ENCODE measurements at regions not wholly inside any gene's neighbourhood (a gene's known extent, or its start where the extent isn't known, plus 50 kb on each side); places are given as distances from the start of the nearest gene placed in this dataset.

- no peaks in the 10 kb centered on the region for H3K36me3 ChIP-seq (ENCODE audit: low read depth, missing control alignments)
- intact Hi-C loops (cut with DNase I; ENCODE audit: low total_unique reads) = no loop called here
- no peaks in the 10 kb centered on the region for H3K27me3 ChIP-seq
- H3K4me1 ChIP-seq = no peaks in the 10 kb centered on the region
- no peaks in the 10 kb centered on the region for H3K9me3 ChIP-seq
- no peak overlapping the region for H3K27ac ChIP-seq
- H3K4me3 ChIP-seq = no peak overlapping the region
- DNase-seq = no peak
- 15 to 18% methylated on average over 19 to 26 of the region's 28 CpGs for WGBS, 2 donors
- TF ChIP-seq POLR2A (IDR thresholded peaks at IDR 0.05) (no peak), CTCF (IDR thresholded peaks at IDR 0.05) (no peak)
Observed at GRCh38 chr7:93043385-93043985, 74.3 kb downstream of the SAMD9 start.

GRCh38 chr7:93040355-93040754 is 77.4 kb downstream of the SAMD9 start:
- no peaks in the 10 kb centered on the region for H3K9me3 ChIP-seq
- TF ChIP-seq CTCF (IDR thresholded peaks at IDR 0.05) = no peak
- TF ChIP-seq POLR2A (IDR thresholded peaks at IDR 0.05) = no peak
- H3K36me3 ChIP-seq (ENCODE audit: low read depth, missing control alignments) = no peaks in the 10 kb centered on the region
- H3K27ac ChIP-seq = no peak overlapping the region
- H3K27me3 ChIP-seq = no peaks in the 10 kb centered on the region
- intact Hi-C loops (cut with DNase I; ENCODE audit: low total_unique reads) = no loop called here
- H3K4me1 ChIP-seq = no peaks in the 10 kb centered on the region
- 85 to 100% methylated on average over 3 to 10 of the region's 10 CpGs for WGBS, 2 donors
- no peak for DNase-seq
- H3K4me3 ChIP-seq = no peak overlapping the region

DNA sequence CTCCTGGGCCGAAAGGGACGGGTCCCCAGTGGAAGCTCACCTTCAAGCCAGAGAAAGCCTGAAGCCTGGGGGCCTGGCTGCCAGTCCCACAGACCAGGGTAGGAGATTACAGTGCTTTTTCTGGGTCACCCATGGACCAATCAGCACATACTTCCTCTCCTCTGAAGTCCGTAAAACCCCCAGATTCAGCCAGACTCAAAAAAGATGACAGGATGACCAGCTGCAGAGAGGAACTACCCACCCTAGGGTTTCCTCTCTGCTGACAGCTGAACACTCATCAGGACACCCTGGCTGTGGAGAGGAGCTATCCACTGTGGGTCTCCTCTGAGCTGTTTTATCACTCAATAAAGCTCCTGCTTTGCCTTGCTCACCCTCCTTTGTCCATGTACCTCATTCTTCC is 78.0 kb downstream of the SAMD9 start:
- no peak for DNase-seq
- Histone ChIP-seq H3K27ac (no peak overlapping the region), H3K36me3 (ENCODE audit: low read depth, missing control alignments) (no peaks in the 10 kb centered on the region), H3K9me3 (no peaks in the 10 kb centered on the region), H3K4me1 (no peaks in the 10 kb centered on the region), H3K27me3 (no peaks in the 10 kb centered on the region), H3K4me3 (no peak overlapping the region)
- no peak for TF ChIP-seq CTCF (IDR thresholded peaks at IDR 0.05)
- TF ChIP-seq POLR2A (IDR thresholded peaks at IDR 0.05) = no peak
- intact Hi-C loops (cut with DNase I; ENCODE audit: low total_unique reads) = no loop called here
- WGBS, 2 donors = 75 to 84% methylated on average over 1 to 3 of the region's 3 CpGs

DNA sequence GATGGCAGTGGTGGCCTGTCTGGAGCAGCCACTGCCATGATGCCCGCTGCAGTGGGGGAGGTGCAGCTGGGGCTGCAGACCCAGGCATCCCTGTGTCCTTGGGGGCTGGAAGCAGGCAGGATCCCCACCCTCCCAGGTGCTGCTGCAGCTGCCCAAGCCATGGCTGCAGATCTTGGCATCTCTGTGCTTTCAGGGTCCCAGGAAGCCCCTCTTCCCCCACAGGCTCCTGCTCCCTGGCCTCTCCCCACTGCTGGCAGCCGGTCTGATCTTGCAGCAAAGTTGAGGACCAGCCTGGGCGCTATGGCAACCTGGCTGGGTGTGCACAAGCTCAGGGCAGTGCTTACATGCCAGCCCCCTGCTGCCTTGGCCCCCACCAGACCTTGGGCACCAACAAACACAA is 78.5 kb downstream of the SAMD9 start:
- intact Hi-C loops (cut with DNase I; ENCODE audit: low total_unique reads) = no loop called here
- no peaks in the 10 kb centered on the region for H3K27me3 ChIP-seq
- TF ChIP-seq POLR2A (IDR thresholded peaks at IDR 0.05) (no peak), CTCF (IDR thresholded peaks at IDR 0.05) (no peak)

DNA sequence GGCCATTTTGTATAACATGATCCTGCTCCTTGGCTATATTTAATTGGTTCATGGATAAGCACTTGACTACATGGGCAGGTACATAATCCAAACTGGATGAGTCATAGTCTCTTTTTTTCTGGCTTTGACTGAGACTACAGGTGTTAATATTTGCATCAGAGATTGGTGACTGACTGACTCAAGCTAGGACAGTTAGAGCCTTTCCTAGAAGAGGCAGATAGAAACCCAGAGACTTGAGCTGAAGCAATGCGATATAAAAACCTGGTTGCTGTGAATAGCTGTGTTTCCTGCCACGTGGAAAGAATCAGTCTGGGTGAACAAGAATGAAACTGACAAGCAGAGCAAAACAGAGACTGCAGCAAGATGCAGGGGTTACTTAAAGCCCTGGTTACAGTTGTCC is 81.0 kb downstream of the SAMD9 start:
- DNase-seq = no peak
- WGBS, 2 donors = 59 to 60% methylated on average over 2 of the region's 2 CpGs
- H3K36me3 ChIP-seq (ENCODE audit: low read depth, missing control alignments) = no peaks in the 10 kb centered on the region
- H3K4me3 ChIP-seq = no peak overlapping the region
- H3K27ac ChIP-seq = no peak overlapping the region
- no peaks in the 10 kb centered on the region for H3K9me3 ChIP-seq
- no peaks in the 10 kb centered on the region for H3K4me1 ChIP-seq
- intact Hi-C loops (cut with DNase I; ENCODE audit: low total_unique reads) = no loop called here
- TF ChIP-seq CTCF (IDR thresholded peaks at IDR 0.05) (no peak), POLR2A (IDR thresholded peaks at IDR 0.05) (no peak)
- H3K27me3 ChIP-seq = no peaks in the 10 kb centered on the region

More for the DNA sequence above, 78.5 kb downstream of the SAMD9 start:
- H3K4me3 ChIP-seq = no peak overlapping the region
- 90 to 94% methylated on average over 1 to 3 of the region's 3 CpGs for WGBS, 2 donors
- no peaks in the 10 kb centered on the region for H3K9me3 ChIP-seq
- H3K27ac ChIP-seq = no peak overlapping the region
- no peak for DNase-seq
- H3K4me1 ChIP-seq = no peaks in the 10 kb centered on the region
- H3K36me3 ChIP-seq (ENCODE audit: low read depth, missing control alignments) = no peaks in the 10 kb centered on the region

Data from testis (tissue), 2 donors.